Spleen (tissue), 11 donors: ENCODE measurements at regions not wholly inside any gene's neighbourhood (a gene's known extent, or its start where the extent isn't known, plus 50 kb on each side); places are given as distances from the start of the nearest gene placed in this dataset.

ENCODE experiments used
- DNase-seq: peaks from one replicate; pipeline ENCODE4 v3.0.0-alpha.2; 2020
- H3K27ac ChIP-seq, 8 donors: fragments of 200-600 bp; sonication (generic) in 7 of 8; 1 replicate in 4 of 8; 2 replicates in 4 of 8; pipeline versions ENCODE4 v1.5.0 to v1.8.0; 2016 to 2021; ENCODE audit warnings: inconsistent platforms in 4 of 8, mild to moderate bottlenecking in 4 of 8, moderate library complexity in 1 of 8
- H3K27me3 ChIP-seq, 7 donors: fragments of 200-600 bp; sonication (generic) in 6 of 7; replicated peaks in 1 of 7; 1 replicate in 4 of 7; 2 replicates in 3 of 7; pipeline versions ENCODE4 v1.5.0 to v1.8.0; 2016 to 2021; ENCODE audit warnings: inconsistent platforms in 3 of 7, mild to moderate bottlenecking in 1 of 7
- H3K36me3 ChIP-seq, 6 donors: fragments of 200-600 bp; sonication (generic) in 5 of 6; 1 replicate in 4 of 6; 2 replicates in 2 of 6; pipeline versions ENCODE4 v1.5.0 to v1.8.0; 2016 to 2021; ENCODE audit warnings: inconsistent platforms in 2 of 6
- H3K4me1 ChIP-seq, 6 donors: fragments of 200-600 bp; sonication (generic) in 5 of 6; 1 replicate in 3 of 6; 2 replicates in 3 of 6; pipeline versions ENCODE4 v1.5.0 to v1.8.0; 2016 to 2021; ENCODE audit warnings: inconsistent platforms in 3 of 6
- H3K4me3 ChIP-seq, 8 donors: fragments of 200-600 bp; sonication (generic) in 7 of 8; 1 replicate in 4 of 8; 2 replicates in 4 of 8; pipeline versions ENCODE4 v1.5.0 to v1.8.0; 2016 to 2021; ENCODE audit warnings: inconsistent platforms in 4 of 8, mild to moderate bottlenecking in 4 of 8, moderate library complexity in 2 of 8
- H3K9me3 ChIP-seq, 8 donors: fragments of 200-600 bp; sonication (generic) in 7 of 8; 1 replicate in 4 of 8; 2 replicates in 4 of 8; pipeline versions ENCODE4 v1.5.0 to v1.8.0; 2016 to 2021; ENCODE audit warnings: inconsistent platforms in 4 of 8
- CTCF ChIP-seq, 11 experiments: fragments of 200-600 bp in 7 of 11; fragments of 450-650 bp in 4 of 11; sonication (generic) in 4 of 11; IDR thresholded peaks in 8 of 11; conservative IDR thresholded peaks in 3 of 11; 1 replicate in 7 of 11; 2 replicates in 4 of 11; pipeline versions ENCODE4 v1.4.0 to v1.8.0; 2016 to 2021; ENCODE audit warnings: antibody characterized with exemption in 11 of 11, inconsistent platforms in 4 of 11, mild to moderate bottlenecking in 1 of 11
- POLR2A ChIP-seq, 3 donors: fragments of 450-650 bp; IDR thresholded peaks; one replicate each; pipeline ENCODE4 v1.5.1; 2017; ENCODE audit warnings: antibody characterized with exemption in 3 of 3, mild to moderate bottlenecking in 1 of 3
- POLR2AphosphoS5 ChIP-seq, 3 donors: sonication (generic); formaldehyde crosslinking; IDR thresholded peaks; one replicate each; pipeline ENCODE4 v1.5.1; 2017; ENCODE audit warnings: antibody characterized with exemption in 3 of 3
- WGBS, 5 donors: extraction: QIAGEN DNeasy Blood & Tissue Kit in 3 of 5; methylation state at CpG; one replicate each; pipeline versions ENCODE4 v1.1.5 to v1.1.7; 2013 to 2018; 5-methylcytosine and 5-hydroxymethylcytosine counted together
- intact Hi-C: fragments of 100-400 bp; cut with DNase I; formaldehyde crosslinking; loops from one replicate; pipeline ENCODE4 v1.15.0; 2023; ENCODE audit warnings: low total_unique reads
- donor health status: healthy with polysubstance abuse.
- donor health status: DM: no; HTN: no; CAD: no; lungs with moderate emphysema.
- donor health status: DM: no; HTN: no; CAD: no.
- donor health status: Bipolar disorder and iron deficiency.
- donor health status: healthy.
- donor health status: DM: no; HTN: no; CAD: no.
- donor health status: DM: yes; HTN: yes; CAD: no.

DNA sequence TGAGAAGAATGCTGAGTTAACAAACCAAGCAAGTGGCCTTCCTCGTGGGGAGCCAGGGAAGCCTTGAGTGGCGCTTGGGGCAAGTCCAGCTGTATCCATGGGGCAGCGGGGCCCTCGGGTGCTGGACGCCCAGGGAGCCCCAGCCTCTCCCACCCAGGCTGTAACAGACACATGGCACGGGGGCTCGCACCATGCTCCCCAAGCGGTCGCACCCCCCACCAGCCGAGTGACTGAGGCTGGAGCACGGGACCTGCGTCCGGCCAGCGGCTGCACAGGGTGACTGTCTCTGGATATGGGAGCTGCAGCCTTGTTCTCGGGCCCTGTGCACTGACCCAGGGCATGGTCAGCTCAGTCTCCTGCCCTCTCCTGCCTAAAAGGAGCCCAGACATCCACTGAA lies 53.9 kb upstream of the ACTRT2 start:
- H3K27ac ChIP-seq, result no peak overlapping the region

GRCh38 chr1:2967881-2968280 lies 53.4 kb upstream of the ACTRT2 start:
- H3K27ac ChIP-seq, result no peak overlapping the region
- WGBS, 5 donors, result 66 to 85% (median 80%) methylated on average over 10 of the region's 10 CpGs
- no peak for TF ChIP-seq CTCF (IDR thresholded peaks at IDR 0.05 in 8 of 11, conservative IDR thresholded peaks at IDR 0.05 in 3 of 11)
- TF ChIP-seq POLR2AphosphoS5 (IDR thresholded peaks at IDR 0.05), result no peak
- intact Hi-C loops, result no loop called here
- peaks cover 0 to 69% (median 0%) of the 10 kb centered on the region in 7 donors for H3K27me3 ChIP-seq
- no peaks in the 10 kb centered on the region for H3K36me3 ChIP-seq
- no peaks in the 10 kb centered on the region for H3K9me3 ChIP-seq
- no peaks in the 10 kb centered on the region for H3K4me1 ChIP-seq
- H3K4me3 ChIP-seq, result no peak overlapping the region
- peak; percentile 47 for DNase-seq

More for the DNA sequence above, 53.9 kb upstream of the ACTRT2 start:
- no peak for TF ChIP-seq POLR2A (IDR thresholded peaks at IDR 0.05)
- TF ChIP-seq CTCF (IDR thresholded peaks at IDR 0.05 in 8 of 11, conservative IDR thresholded peaks at IDR 0.05 in 3 of 11), result no peak
- TF ChIP-seq POLR2AphosphoS5 (IDR thresholded peaks at IDR 0.05), result no peak
- peak; percentile 64 for DNase-seq
- Histone ChIP-seq H3K4me1 (no peaks in the 10 kb centered on the region), H3K4me3 (no peak overlapping the region), H3K36me3 (no peaks in the 10 kb centered on the region), H3K27me3 (peaks cover 0 to 63% (median 0%) of the 10 kb centered on the region in 7 donors), H3K9me3 (no peaks in the 10 kb centered on the region)
- intact Hi-C loops, result no loop called here
- WGBS, 5 donors, result 88 to 92% (median 90%) methylated on average over 5 to 15 of the region's 15 CpGs

- 54 to 62% (median 60%) methylated on average over 20 to 25 of the region's 25 CpGs for WGBS, 5 donors
- Histone ChIP-seq H3K4me1 (peaks cover 0 to 5% (median under 1%) of the 10 kb centered on the region in 6 donors), H3K4me3 (no peak overlapping the region), H3K36me3 (no peaks in the 10 kb centered on the region), H3K27me3 (peaks cover 0 to 75% (median 0%) of the 10 kb centered on the region in 7 donors), H3K27ac (no peak overlapping the region), H3K9me3 (no peaks in the 10 kb centered on the region)
- peak; percentile 51 for DNase-seq
- TF ChIP-seq POLR2A (IDR thresholded peaks at IDR 0.05) (no peak), CTCF (IDR thresholded peaks at IDR 0.05 in 8 of 11, conservative IDR thresholded peaks at IDR 0.05 in 3 of 11) (no peak), POLR2AphosphoS5 (IDR thresholded peaks at IDR 0.05) (no peak)
- intact Hi-C loops, result no loop called here
These were observed 52.8 kb upstream of the ACTRT2 start for GRCh38 chr1:2968471-2968881.

DNA sequence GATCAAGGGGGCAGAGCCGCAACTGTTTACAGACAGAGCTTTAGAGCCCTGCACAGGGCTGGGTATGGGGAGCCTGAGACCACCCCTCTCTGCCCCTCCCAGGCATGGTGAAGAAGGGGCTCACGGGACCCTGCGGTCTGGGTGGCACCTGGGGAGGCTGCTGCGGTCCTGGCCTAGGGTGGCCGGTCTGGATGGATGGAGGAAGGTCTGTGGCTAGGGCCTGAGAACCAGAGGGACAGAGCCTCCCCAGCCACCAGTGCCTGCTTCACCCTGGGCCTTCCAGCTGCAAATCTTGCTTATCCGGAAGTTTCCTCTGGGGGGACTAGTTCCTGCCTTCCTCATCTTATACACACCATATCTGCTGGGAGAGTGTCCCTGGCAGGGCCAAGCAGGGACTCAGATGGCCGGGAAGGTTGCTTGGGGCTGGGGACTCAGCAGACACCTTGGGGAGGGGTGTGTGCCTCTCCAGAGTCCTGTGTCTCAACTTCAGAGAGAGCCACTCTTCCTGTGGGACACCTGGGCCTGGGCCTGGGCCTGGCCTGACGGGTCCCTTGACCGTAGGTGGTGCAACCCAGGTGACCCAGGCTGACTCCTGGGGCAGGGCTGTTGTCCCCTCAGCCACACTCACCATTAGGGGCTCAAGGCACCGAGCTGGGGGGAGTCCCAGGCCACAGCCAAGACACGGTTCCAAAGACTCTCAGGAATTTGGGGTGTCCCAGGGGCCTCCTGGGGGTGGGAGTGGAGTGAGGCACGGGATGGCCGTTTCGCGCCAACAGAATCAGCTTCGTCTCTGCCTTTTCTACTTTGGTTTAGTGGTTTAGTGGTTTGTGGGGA lies 52.0 kb upstream of the ACTRT2 start:
- H3K9me3 ChIP-seq, result no peaks in the 10 kb centered on the region
- H3K27ac ChIP-seq, result no peak overlapping the region
- H3K36me3 ChIP-seq, result no peaks in the 10 kb centered on the region
- intact Hi-C loops, result no loop called here
- peaks cover 0 to 11% (median 3%) of the 10 kb centered on the region in 6 donors for H3K4me1 ChIP-seq
- H3K27me3 ChIP-seq, result peaks cover 0 to 82% (median 0%) of the 10 kb centered on the region in 7 donors
- H3K4me3 ChIP-seq, result no peak overlapping the region
- peak; percentile 56 for DNase-seq
- WGBS, 5 donors, result 58 to 74% (median 63%) methylated on average over 13 to 16 of the region's 16 CpGs
- TF ChIP-seq CTCF (IDR thresholded peaks at IDR 0.05 in 8 of 11, conservative IDR thresholded peaks at IDR 0.05 in 3 of 11) (no peak), POLR2AphosphoS5 (IDR thresholded peaks at IDR 0.05) (no peak), POLR2A (IDR thresholded peaks at IDR 0.05) (no peak)
